ENCODE measurements at regions not wholly inside any gene's neighbourhood (a gene's known extent, or its start where the extent isn't known, plus 50 kb on each side); places are given as distances from the start of the nearest gene placed in this dataset.
A peak's percentile ranks its signal among the peaks of the same experiment; 100 is the strongest.

DNA sequence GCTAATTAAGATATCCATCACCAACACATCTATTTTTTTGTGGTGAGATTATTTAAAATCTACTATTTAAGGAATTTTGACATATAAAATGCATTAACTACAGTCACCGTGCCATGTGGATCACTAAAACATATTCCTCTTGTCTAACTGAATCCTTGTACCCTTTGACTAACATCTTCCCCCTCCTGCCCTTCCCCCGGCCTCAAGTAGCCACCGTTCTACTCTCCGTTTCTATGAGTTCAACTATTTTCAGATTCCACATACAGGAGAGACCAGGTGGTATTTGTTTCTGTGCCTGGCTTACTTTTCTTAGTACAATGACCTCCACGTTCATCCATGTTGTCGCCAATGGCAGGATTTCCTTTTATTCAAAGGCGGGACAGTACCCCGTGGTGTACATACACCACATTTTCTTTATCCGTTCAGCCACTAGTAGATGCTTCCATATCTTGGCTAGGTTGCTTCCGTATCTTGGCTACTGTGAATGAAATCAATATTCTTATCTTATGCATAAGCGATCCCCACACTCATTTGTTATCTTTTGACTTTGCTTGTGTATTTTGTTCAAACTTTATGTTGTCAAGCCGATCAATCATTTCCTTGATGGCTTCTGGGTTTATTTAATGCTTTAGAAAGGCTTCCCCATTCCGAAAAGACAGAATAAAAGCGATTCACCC is 134.7 kb downstream of the KCNJ12 start:
- H3K4me3 Mint-ChIP-seq (ENCODE audit: unreplicated experiment), result no peak overlapping the region
- no peaks in the 10 kb centered on the region for H3K9me3 Mint-ChIP-seq (ENCODE audit: unreplicated experiment)
- no TSS peak for BruUV-seq (replicated peaks)
- DNase-seq (ENCODE audit: unreplicated experiment), result no peak
- no peak overlapping the region for H3K27ac Mint-ChIP-seq (ENCODE audit: low read depth, unreplicated experiment)
- intact Hi-C loops (cut with micrococcal nuclease), result loop anchor here (1.0 to 10.0 kb wide), 4 partner anchors 54 to 382 kb away; no protein-coding TSS in a partner anchor
- H3K4me1 Mint-ChIP-seq (ENCODE audit: insufficient read depth, unreplicated experiment), result no peaks in the 10 kb centered on the region
- POLR2A ChIA-PET, result no interaction called here
- CTCF ChIA-PET, result interaction anchor here (0.7 to 6.2 kb wide), 21 partner anchors 11 to 394 kb away, joined by 3 to 100 read pairs (median 6); no protein-coding TSS in a partner anchor
- H3K27me3 Mint-ChIP-seq (ENCODE audit: insufficient read depth, unreplicated experiment), result peaks cover 15% of the 10 kb centered on the region
- TF ChIP-seq, protein P1, sequence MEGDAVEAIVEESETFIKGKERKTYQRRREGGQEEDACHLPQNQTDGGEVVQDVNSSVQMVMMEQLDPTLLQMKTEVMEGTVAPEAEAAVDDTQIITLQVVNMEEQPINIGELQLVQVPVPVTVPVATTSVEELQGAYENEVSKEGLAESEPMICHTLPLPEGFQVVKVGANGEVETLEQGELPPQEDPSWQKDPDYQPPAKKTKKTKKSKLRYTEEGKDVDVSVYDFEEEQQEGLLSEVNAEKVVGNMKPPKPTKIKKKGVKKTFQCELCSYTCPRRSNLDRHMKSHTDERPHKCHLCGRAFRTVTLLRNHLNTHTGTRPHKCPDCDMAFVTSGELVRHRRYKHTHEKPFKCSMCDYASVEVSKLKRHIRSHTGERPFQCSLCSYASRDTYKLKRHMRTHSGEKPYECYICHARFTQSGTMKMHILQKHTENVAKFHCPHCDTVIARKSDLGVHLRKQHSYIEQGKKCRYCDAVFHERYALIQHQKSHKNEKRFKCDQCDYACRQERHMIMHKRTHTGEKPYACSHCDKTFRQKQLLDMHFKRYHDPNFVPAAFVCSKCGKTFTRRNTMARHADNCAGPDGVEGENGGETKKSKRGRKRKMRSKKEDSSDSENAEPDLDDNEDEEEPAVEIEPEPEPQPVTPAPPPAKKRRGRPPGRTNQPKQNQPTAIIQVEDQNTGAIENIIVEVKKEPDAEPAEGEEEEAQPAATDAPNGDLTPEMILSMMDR (IDR thresholded peaks at IDR 0.05; ENCODE audit: unreplicated experiment), result no peak
- H3K36me3 Mint-ChIP-seq (ENCODE audit: insufficient read depth, unreplicated experiment), result no peaks in the 10 kb centered on the region

DNA sequence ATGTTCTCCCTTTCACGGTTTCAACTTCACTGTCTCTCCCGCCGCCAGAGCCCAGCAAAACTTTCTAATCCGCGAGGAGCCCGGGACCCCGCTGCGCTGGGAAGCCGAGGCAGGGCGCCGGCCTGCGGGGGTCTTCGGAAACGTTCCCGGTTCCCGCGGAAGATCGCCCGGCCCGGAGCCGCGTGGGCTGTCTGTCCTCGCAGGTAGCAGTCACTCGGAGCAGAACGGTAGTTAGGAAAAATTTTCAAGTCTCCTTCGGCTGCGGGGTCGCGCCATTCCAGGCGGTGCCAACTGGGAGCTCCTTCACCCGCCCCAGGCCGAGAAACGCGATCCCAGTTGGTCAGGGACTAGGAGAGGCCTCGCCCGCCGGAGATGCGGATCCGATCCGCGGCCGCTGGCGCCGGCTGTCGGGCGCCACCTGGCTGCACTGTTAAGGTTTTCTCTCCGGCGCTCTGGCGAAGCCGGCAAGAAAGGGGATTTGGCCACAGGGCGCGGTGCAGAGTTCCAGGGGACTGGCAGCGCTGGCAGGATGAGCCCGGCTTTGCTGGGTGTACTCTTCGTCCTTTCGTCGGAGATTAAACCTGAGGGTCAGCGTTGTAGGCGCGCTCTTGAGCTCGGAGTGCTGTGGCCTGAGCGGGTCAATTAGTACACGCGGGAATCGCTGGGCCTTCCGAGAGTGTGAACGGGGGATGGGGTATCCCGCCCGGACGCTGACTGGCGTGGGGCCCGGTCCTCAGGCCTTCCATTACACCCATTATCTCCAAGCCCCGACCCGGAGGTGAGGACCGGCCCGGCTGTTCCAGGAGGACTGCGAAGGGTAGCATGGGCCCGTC is 135.4 kb downstream of the KCNJ12 start:
- Mint-ChIP-seq H3K27me3 (ENCODE audit: insufficient read depth, unreplicated experiment) (peaks cover 15% of the 10 kb centered on the region), H3K27ac (ENCODE audit: low read depth, unreplicated experiment) (no peak overlapping the region), H3K4me1 (ENCODE audit: insufficient read depth, unreplicated experiment) (no peaks in the 10 kb centered on the region), H3K36me3 (ENCODE audit: insufficient read depth, unreplicated experiment) (no peaks in the 10 kb centered on the region), H3K4me3 (ENCODE audit: unreplicated experiment) (no peak overlapping the region), H3K9me3 (ENCODE audit: unreplicated experiment) (no peaks in the 10 kb centered on the region)
- BruUV-seq (replicated peaks), result no TSS peak
- TF ChIP-seq, protein P1 (IDR thresholded peaks at IDR 0.05; ENCODE audit: unreplicated experiment), result peak; percentile 74
- CTCF ChIA-PET, result interaction anchor here (0.5 to 6.2 kb wide), 30 partner anchors 8 to 414 kb away, joined by 3 to 100 read pairs (median 4); no protein-coding TSS in a partner anchor
- POLR2A ChIA-PET, result no interaction called here
- DNase-seq (ENCODE audit: unreplicated experiment), result peak; percentile 68
- intact Hi-C loops (cut with micrococcal nuclease), result loop anchor here (1.0 to 10.0 kb wide), 5 partner anchors 54 to 393 kb away; no protein-coding TSS in a partner anchor

DNA sequence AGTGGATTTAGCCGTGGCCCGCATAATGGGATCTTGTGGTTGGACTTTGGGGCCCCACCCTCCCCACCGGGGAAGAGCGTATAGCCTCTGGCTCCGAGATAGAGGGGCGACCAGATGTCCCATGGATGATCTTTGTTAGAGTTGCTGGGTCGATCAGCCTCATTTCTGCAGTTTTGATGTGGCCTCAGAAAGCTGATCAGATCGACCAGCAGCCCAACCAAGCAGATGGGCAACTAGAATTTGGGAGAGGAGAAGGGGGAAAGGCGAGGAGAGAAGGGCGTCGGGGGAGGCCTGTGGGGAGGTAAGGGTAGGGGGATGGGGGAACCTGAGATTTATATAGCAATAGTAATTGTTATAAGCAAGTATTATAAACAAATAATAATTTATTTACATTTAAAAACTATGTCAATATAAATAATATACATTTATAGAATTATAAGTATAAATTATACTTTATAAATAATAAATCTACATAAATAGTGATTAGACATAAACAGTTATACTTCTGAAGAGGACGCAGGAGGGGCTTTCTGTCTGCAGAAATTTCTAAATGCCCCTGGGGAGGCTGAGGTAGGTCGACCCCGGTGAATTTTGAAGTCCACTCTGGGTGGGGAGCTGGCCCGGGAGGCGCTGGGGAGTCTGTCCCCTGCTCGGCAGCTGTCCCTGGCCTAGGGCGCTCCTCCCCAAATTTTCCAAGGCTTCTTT is 136.3 kb downstream of the KCNJ12 start:
- no peak for DNase-seq (ENCODE audit: unreplicated experiment)
- no peak overlapping the region for H3K27ac Mint-ChIP-seq (ENCODE audit: low read depth, unreplicated experiment)
- no peaks in the 10 kb centered on the region for H3K9me3 Mint-ChIP-seq (ENCODE audit: unreplicated experiment)
- BruUV-seq (replicated peaks), result no TSS peak
- no peaks in the 10 kb centered on the region for H3K36me3 Mint-ChIP-seq (ENCODE audit: insufficient read depth, unreplicated experiment)
- POLR2A ChIA-PET, result interaction anchor here (0.6 kb wide), 1 partner anchor 575 kb away, joined by 4 read pairs; no protein-coding TSS in a partner anchor
- intact Hi-C loops (cut with micrococcal nuclease), result loop anchor here (2.0 to 10.0 kb wide), 2 partner anchors 188 to 394 kb away; no protein-coding TSS in a partner anchor
- no peaks in the 10 kb centered on the region for H3K4me1 Mint-ChIP-seq (ENCODE audit: insufficient read depth, unreplicated experiment)
- TF ChIP-seq, protein P1 (IDR thresholded peaks at IDR 0.05; ENCODE audit: unreplicated experiment), result no peak
- CTCF ChIA-PET, result interaction anchor here (0.6 to 6.2 kb wide), 32 partner anchors 9 to 403 kb away, joined by 3 to 100 read pairs (median 6); no protein-coding TSS in a partner anchor
- H3K27me3 Mint-ChIP-seq (ENCODE audit: insufficient read depth, unreplicated experiment), result peaks cover 15% of the 10 kb centered on the region
- no peak overlapping the region for H3K4me3 Mint-ChIP-seq (ENCODE audit: unreplicated experiment)
